Activated naive CD8-positive, alpha-beta T cell (primary cell): ENCODE measurements at regions not wholly inside any gene's neighbourhood (a gene's known extent, or its start where the extent isn't known, plus 50 kb on each side); places are given as distances from the start of the nearest gene placed in this dataset.
"Not testable (repeated sequence)": the region's sequence is repeated elsewhere in the genome, so short reads cannot be mapped to it uniquely, and the experiment has no call there.

Experiments
- H3K27ac Mint-ChIP-seq: one replicate; pipeline ENCODE4 v1.8.0; 2021; ENCODE audit warnings: mixed read lengths
- H3K27me3 Mint-ChIP-seq: one replicate; pipeline ENCODE4 v1.8.0; 2021; ENCODE audit warnings: mixed read lengths
- H3K36me3 Mint-ChIP-seq: one replicate; pipeline ENCODE4 v1.8.0; 2021; ENCODE audit warnings: mixed read lengths
- H3K4me1 Mint-ChIP-seq: one replicate; pipeline ENCODE4 v1.8.0; 2021; ENCODE audit warnings: low read depth, mixed read lengths
- H3K4me3 Mint-ChIP-seq: one replicate; pipeline ENCODE4 v1.8.0; 2021; ENCODE audit warnings: mild to moderate bottlenecking, mixed read lengths
- H3K9me3 Mint-ChIP-seq: one replicate; pipeline ENCODE4 v1.8.0; 2021; ENCODE audit warnings: low read depth, mixed read lengths

- Mint-ChIP-seq H3K27ac (no peak overlapping the region), H3K4me3 (no peak overlapping the region), H3K36me3 (no peaks in the 10 kb centered on the region), H3K27me3 (no peaks in the 10 kb centered on the region), H3K4me1 (no peaks in the 10 kb centered on the region), H3K9me3 (no peaks in the 10 kb centered on the region)
These were observed 606.3 kb upstream of the LRFN5 start for GRCh38 chr14:41000350-41000749.

GRCh38 chr14:40989260-40989659, 617.4 kb upstream of the LRFN5 start:
- no peaks in the 10 kb centered on the region for H3K4me1 Mint-ChIP-seq
- H3K27me3 Mint-ChIP-seq = no peaks in the 10 kb centered on the region
- no peak overlapping the region for H3K4me3 Mint-ChIP-seq
- no peak overlapping the region for H3K27ac Mint-ChIP-seq
- H3K36me3 Mint-ChIP-seq = no peaks in the 10 kb centered on the region
- peaks cover 18% of the 10 kb centered on the region for H3K9me3 Mint-ChIP-seq

GRCh38 chr14:40987481-40987880, 619.2 kb upstream of the LRFN5 start:
- Mint-ChIP-seq H3K27ac (no peak overlapping the region), H3K9me3 (peaks cover 18% of the 10 kb centered on the region), H3K36me3 (no peaks in the 10 kb centered on the region), H3K4me1 (no peaks in the 10 kb centered on the region), H3K27me3 (no peaks in the 10 kb centered on the region), H3K4me3 (no peak overlapping the region)

GRCh38 chr14:40986655-40987054, 620.0 kb upstream of the LRFN5 start:
- no peaks in the 10 kb centered on the region for H3K4me1 Mint-ChIP-seq
- no peak overlapping the region for H3K27ac Mint-ChIP-seq
- H3K36me3 Mint-ChIP-seq = no peaks in the 10 kb centered on the region
- H3K9me3 Mint-ChIP-seq = peaks cover 11% of the 10 kb centered on the region
- H3K4me3 Mint-ChIP-seq = no peak overlapping the region
- no peaks in the 10 kb centered on the region for H3K27me3 Mint-ChIP-seq

- Mint-ChIP-seq H3K4me1 (no peaks in the 10 kb centered on the region), H3K4me3 (no peak overlapping the region), H3K9me3 (peaks cover 11% of the 10 kb centered on the region), H3K36me3 (no peaks in the 10 kb centered on the region), H3K27ac (no peak overlapping the region), H3K27me3 (no peaks in the 10 kb centered on the region)
These were observed 621.1 kb upstream of the LRFN5 start for GRCh38 chr14:40985584-40985983.

DNA sequence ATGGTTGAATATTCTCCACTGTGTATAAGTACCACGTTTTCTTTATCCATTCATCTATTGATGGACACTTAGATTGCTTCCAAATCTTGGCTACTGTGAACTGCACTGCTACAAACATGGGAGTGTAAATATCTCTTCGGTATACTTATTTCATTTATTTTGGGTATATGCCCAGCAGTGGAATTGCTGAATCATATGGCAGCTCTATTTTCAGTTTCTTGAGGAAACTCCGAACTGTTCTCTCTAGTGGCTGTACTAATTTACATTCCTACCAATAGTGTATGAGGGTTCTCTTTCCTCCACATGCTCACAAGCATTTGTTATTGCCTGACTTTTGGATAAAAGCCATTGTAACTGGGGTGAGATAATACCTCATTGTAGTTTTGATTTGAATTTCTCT, 623.1 kb upstream of the LRFN5 start:
- Mint-ChIP-seq H3K4me3 (no peak overlapping the region), H3K4me1 (no peaks in the 10 kb centered on the region), H3K9me3 (no peaks in the 10 kb centered on the region), H3K36me3 (no peaks in the 10 kb centered on the region), H3K27ac (no peak overlapping the region), H3K27me3 (no peaks in the 10 kb centered on the region)

GRCh38 chr14:40981247-40981646, 625.4 kb upstream of the LRFN5 start:
- H3K27ac Mint-ChIP-seq = no peak overlapping the region
- H3K4me3 Mint-ChIP-seq = no peak overlapping the region
- H3K27me3 Mint-ChIP-seq = no peaks in the 10 kb centered on the region
- no peaks in the 10 kb centered on the region for H3K9me3 Mint-ChIP-seq
- no peaks in the 10 kb centered on the region for H3K4me1 Mint-ChIP-seq
- no peaks in the 10 kb centered on the region for H3K36me3 Mint-ChIP-seq

DNA sequence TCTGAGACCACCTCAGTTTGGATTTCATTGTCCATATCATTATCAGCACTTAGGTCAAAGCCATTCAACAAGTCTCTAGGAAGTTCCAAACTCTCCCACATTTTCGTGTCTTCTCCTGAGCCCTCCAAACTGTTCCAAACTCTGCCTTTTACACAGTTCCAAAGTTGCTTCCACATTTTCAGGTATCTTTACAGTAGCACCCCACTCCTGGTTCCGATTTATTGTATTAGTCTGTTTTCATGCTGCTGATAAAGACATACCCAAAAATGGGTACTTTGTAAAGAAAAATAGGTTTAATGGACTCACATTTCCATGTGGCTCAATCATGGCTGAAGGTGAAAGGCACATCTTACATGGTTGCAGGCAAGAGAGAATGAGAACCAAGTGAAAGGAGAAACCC, 646.4 kb upstream of the LRFN5 start:
- not testable (repeated sequence) for H3K36me3 Mint-ChIP-seq, H3K27ac Mint-ChIP-seq, H3K27me3 Mint-ChIP-seq, H3K4me3 Mint-ChIP-seq, H3K4me1 Mint-ChIP-seq
- H3K9me3 Mint-ChIP-seq = peaks cover 10% of the 10 kb centered on the region

GRCh38 chr14:40955131-40955505, 651.6 kb upstream of the LRFN5 start:
- H3K36me3 Mint-ChIP-seq = no peaks in the 10 kb centered on the region
- H3K4me1 Mint-ChIP-seq = no peaks in the 10 kb centered on the region
- no peaks in the 10 kb centered on the region for H3K27me3 Mint-ChIP-seq
- H3K27ac Mint-ChIP-seq = no peak overlapping the region
- H3K4me3 Mint-ChIP-seq = no peak overlapping the region
- H3K9me3 Mint-ChIP-seq = peaks cover 10% of the 10 kb centered on the region

GRCh38 chr14:40954448-40955130, 652.1 kb upstream of the LRFN5 start:
- H3K9me3 Mint-ChIP-seq = peaks cover 10% of the 10 kb centered on the region
- not testable (repeated sequence) for H3K27ac Mint-ChIP-seq, H3K4me1 Mint-ChIP-seq, H3K27me3 Mint-ChIP-seq, H3K36me3 Mint-ChIP-seq, H3K4me3 Mint-ChIP-seq

- H3K4me1 Mint-ChIP-seq = no peaks in the 10 kb centered on the region
These were observed 662.2 kb upstream of the LRFN5 start for GRCh38 chr14:40944521-40944920.

GRCh38 chr14:40936861-40937260, 669.8 kb upstream of the LRFN5 start:
- no peaks in the 10 kb centered on the region for H3K4me1 Mint-ChIP-seq
- peaks cover 3% of the 10 kb centered on the region for H3K9me3 Mint-ChIP-seq
- H3K4me3 Mint-ChIP-seq = no peak overlapping the region
- no peaks in the 10 kb centered on the region for H3K27me3 Mint-ChIP-seq
- H3K36me3 Mint-ChIP-seq = no peaks in the 10 kb centered on the region
- H3K27ac Mint-ChIP-seq = no peak overlapping the region

More at GRCh38 chr14:40944521-40944920, 662.2 kb upstream of the LRFN5 start:
- H3K36me3 Mint-ChIP-seq = no peaks in the 10 kb centered on the region
- no peaks in the 10 kb centered on the region for H3K9me3 Mint-ChIP-seq
- no peak overlapping the region for H3K4me3 Mint-ChIP-seq
- no peaks in the 10 kb centered on the region for H3K27me3 Mint-ChIP-seq
- no peak overlapping the region for H3K27ac Mint-ChIP-seq

DNA sequence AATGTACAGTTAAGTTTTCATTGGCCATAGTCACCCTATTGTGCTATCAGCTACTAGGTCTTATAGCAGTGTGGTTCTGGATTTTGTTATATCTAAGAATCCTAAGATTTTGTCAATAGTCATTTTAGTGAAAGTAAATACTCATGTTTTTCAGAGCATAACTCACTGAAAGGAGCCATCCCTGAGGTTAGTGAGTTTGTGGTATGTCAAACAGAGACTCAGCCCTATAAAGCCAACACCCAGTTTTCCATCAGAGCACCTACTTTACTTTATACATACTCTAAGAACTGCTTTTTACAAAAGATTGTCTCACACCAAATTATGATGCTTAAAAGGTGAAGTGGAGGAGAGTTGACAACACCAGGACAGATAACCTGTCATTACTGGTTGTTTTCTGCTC, 686.3 kb upstream of the LRFN5 start:
- peaks cover 2% of the 10 kb centered on the region for H3K9me3 Mint-ChIP-seq
- H3K4me3 Mint-ChIP-seq = no peak overlapping the region
- no peaks in the 10 kb centered on the region for H3K4me1 Mint-ChIP-seq
- no peaks in the 10 kb centered on the region for H3K27me3 Mint-ChIP-seq
- H3K36me3 Mint-ChIP-seq = no peaks in the 10 kb centered on the region
- no peak overlapping the region for H3K27ac Mint-ChIP-seq

DNA sequence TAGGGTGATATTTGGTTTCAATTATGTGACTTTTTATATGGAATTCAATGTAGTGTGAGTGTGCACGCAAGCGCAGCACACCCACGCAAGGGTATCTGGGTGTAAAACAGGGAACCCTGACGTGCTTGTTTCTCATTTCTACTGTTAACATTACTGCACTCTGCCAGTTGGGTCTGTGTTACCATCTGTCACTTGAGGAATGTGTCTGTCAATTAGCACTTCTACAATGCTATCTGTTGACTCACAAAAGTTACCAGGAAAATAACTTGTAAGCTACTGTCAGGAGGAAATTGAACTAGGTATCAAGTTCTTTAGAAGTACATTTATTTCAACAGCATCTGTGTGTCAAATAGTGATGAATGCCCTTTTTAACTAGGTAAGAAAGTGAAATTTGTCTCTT, 695.5 kb upstream of the LRFN5 start:
- Mint-ChIP-seq H3K27ac (no peak overlapping the region), H3K4me1 (no peaks in the 10 kb centered on the region), H3K4me3 (no peak overlapping the region), H3K9me3 (no peaks in the 10 kb centered on the region), H3K27me3 (no peaks in the 10 kb centered on the region), H3K36me3 (no peaks in the 10 kb centered on the region)

DNA sequence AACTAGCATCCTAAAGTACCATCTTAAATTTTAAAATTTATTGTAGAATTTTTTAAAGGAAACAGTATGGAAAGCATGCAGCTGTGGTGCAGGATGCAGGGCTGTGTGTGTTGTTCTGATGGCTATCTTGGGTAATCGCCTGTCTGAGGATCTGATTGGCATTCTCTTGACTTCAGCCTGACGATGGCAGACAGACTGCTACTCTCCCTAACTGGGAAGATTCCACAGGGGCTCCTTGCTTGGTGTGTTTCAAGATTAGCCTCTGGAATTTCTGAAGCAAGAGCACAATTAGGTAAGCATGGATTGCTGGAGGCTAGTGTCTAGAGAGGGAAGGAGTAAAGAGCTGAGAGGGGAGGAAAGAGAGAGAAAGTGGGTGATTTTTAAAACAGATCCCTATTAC, 696.8 kb upstream of the LRFN5 start:
- no peaks in the 10 kb centered on the region for H3K27me3 Mint-ChIP-seq
- H3K4me3 Mint-ChIP-seq = no peak overlapping the region
- no peaks in the 10 kb centered on the region for H3K9me3 Mint-ChIP-seq
- no peaks in the 10 kb centered on the region for H3K36me3 Mint-ChIP-seq
- no peaks in the 10 kb centered on the region for H3K4me1 Mint-ChIP-seq
- H3K27ac Mint-ChIP-seq = no peak overlapping the region

- no peaks in the 10 kb centered on the region for H3K4me1 Mint-ChIP-seq
- H3K27me3 Mint-ChIP-seq = no peaks in the 10 kb centered on the region
- no peaks in the 10 kb centered on the region for H3K36me3 Mint-ChIP-seq
- no peak overlapping the region for H3K4me3 Mint-ChIP-seq
- no peaks in the 10 kb centered on the region for H3K9me3 Mint-ChIP-seq
- no peak overlapping the region for H3K27ac Mint-ChIP-seq
These were observed 703.0 kb upstream of the LRFN5 start for GRCh38 chr14:40903709-40904108.
